ENCODE measurements at regions not wholly inside any gene's neighbourhood (a gene's known extent, or its start where the extent isn't known, plus 50 kb on each side); places are given as distances from the start of the nearest gene placed in this dataset.
A peak's percentile ranks its signal among the peaks of the same experiment; 100 is the strongest.

GRCh38 chr13:30016398-30016797 is 166.0 kb upstream of the UBL3 start:
- no peak for TF ChIP-seq CTCF (IDR thresholded peaks at IDR 0.05; ENCODE audit: control insufficient read depth, insufficient read depth, low read depth, low read length, missing control alignments)

DNA sequence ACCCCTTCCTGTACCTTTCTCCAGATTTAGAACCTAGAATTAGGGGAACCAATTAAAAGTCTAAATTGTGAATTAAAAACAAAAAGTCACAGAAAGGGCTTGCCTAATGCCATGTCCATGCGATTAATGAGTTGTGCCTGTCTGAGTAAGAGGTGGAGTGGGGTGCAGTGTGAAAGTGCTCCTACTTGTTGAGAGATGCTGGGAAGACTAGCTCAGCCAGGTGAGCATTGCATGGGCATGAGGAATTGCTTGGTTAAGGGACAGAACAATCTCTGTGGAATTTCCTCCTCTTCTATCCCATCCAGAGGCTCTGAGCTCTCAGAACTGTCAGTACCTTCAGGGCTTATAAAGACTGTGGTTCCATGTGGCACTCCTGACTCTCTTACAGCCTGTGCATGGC is 159.0 kb upstream of the UBL3 start:
- DNase-seq (ENCODE audit: low read depth): no peak
- no peak for TF ChIP-seq CTCF (IDR thresholded peaks at IDR 0.05; ENCODE audit: control insufficient read depth, insufficient read depth, low read depth, low read length, missing control alignments)
- no peak overlapping the region for H3K4me3 ChIP-seq (ENCODE audit: control insufficient read depth, low read depth, low read length)

More at GRCh38 chr13:30016398-30016797, 166.0 kb upstream of the UBL3 start:
- no peak overlapping the region for H3K4me3 ChIP-seq (ENCODE audit: control insufficient read depth, low read depth, low read length)
- DNase-seq (ENCODE audit: low read depth): no peak

DNA sequence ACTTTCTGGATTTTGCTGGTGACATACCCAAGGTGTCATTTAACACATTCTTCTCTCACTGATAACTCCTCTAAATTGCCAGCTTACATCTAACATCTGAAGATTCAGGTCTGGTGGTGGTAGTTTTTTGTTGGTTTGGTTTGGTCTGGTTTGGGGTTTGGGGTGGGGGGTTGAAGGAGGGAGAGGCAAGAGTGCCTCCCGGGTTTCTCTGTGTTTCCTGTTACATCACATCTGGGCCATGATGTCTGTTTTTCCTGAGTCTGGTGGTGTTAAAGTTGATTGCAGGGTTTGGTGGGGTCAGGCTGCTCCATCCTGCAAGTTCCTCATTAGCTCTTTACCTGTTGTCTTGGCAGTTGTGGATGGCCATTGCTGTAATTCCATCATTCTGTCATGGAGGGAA is 155.8 kb upstream of the UBL3 start:
- DNase-seq (ENCODE audit: low read depth): no peak
- no peak for TF ChIP-seq CTCF (IDR thresholded peaks at IDR 0.05; ENCODE audit: control insufficient read depth, insufficient read depth, low read depth, low read length, missing control alignments)

GRCh38 chr13:30004204-30004603 is 153.8 kb upstream of the UBL3 start:
- no peak for TF ChIP-seq CTCF (IDR thresholded peaks at IDR 0.05; ENCODE audit: control insufficient read depth, insufficient read depth, low read depth, low read length, missing control alignments)
- no peak for DNase-seq (ENCODE audit: low read depth)
- no peak overlapping the region for H3K4me3 ChIP-seq (ENCODE audit: control insufficient read depth, low read depth, low read length)

More for the DNA sequence above, 155.8 kb upstream of the UBL3 start:
- H3K4me3 ChIP-seq (ENCODE audit: control insufficient read depth, low read depth, low read length): no peak overlapping the region

- peak; percentile 60 for DNase-seq (ENCODE audit: low read depth)
- H3K4me3 ChIP-seq (ENCODE audit: control insufficient read depth, low read depth, low read length): no peak overlapping the region
- no peak for TF ChIP-seq CTCF (IDR thresholded peaks at IDR 0.05; ENCODE audit: control insufficient read depth, insufficient read depth, low read depth, low read length, missing control alignments)
Measured at GRCh38 chr13:30002577-30002976, 152.2 kb upstream of the UBL3 start.

DNA sequence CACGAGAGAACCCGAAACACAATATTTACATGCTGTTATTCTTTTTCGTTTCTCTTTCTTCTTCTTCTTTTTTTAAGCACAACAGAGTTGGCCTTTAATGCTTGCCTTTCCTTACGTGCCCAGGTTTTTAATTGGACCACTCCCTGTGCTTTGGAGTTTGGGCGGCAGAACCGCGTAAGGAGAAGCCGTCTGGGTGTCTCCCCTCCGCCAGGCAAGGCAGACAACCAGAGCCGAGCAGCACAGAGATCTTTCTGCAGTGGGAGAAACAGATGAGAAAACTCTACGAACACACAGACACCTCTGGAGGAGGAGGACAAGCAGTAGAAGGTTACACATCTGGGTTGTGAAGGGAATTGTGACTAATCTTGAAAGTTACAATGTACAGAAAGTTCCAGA is 150.0 kb upstream of the UBL3 start:
- DNase-seq (ENCODE audit: low read depth): no peak
- no peak overlapping the region for H3K4me3 ChIP-seq (ENCODE audit: control insufficient read depth, low read depth, low read length)
- TF ChIP-seq CTCF (IDR thresholded peaks at IDR 0.05; ENCODE audit: control insufficient read depth, insufficient read depth, low read depth, low read length, missing control alignments): no peak
